ENCODE measurements at regions not wholly inside any gene's neighbourhood (a gene's known extent, or its start where the extent isn't known, plus 50 kb on each side); places are given as distances from the start of the nearest gene placed in this dataset.

- TF ChIP-seq MYC (IDR thresholded peaks at IDR 0.05; ENCODE audit: low read depth, low read length), result no peak
- no peak for TF ChIP-seq JUN (IDR thresholded peaks at IDR 0.05; ENCODE audit: borderline replicate concordance, insufficient read depth, insufficient read length, low read depth)
Measured at GRCh38 chr18:27674411-27674810, 489.3 kb upstream of the CHST9 start.
